Esophagus squamous epithelium (tissue), 4 donors: ENCODE measurements at regions not wholly inside any gene's neighbourhood (a gene's known extent, or its start where the extent isn't known, plus 50 kb on each side); places are given as distances from the start of the nearest gene placed in this dataset.

Experiments
- CTCF ChIP-seq, 6 experiments: fragments of 450-650 bp in 4 of 6; fragments of 200-600 bp in 2 of 6; sonication (generic) in 2 of 6; IDR thresholded peaks; one replicate each; pipeline ENCODE4 v1.5.1; 2016 to 2019; ENCODE audit warnings: antibody characterized with exemption in 6 of 6, mild to moderate bottlenecking in 4 of 6, moderate library complexity in 4 of 6
- POLR2A ChIP-seq, 4 donors: fragments of 450-650 bp; IDR thresholded peaks; one replicate each; pipeline ENCODE4 v1.6.1; 2017; ENCODE audit warnings: antibody characterized with exemption in 4 of 4, mild to moderate bottlenecking in 4 of 4, moderate library complexity in 3 of 4

DNA sequence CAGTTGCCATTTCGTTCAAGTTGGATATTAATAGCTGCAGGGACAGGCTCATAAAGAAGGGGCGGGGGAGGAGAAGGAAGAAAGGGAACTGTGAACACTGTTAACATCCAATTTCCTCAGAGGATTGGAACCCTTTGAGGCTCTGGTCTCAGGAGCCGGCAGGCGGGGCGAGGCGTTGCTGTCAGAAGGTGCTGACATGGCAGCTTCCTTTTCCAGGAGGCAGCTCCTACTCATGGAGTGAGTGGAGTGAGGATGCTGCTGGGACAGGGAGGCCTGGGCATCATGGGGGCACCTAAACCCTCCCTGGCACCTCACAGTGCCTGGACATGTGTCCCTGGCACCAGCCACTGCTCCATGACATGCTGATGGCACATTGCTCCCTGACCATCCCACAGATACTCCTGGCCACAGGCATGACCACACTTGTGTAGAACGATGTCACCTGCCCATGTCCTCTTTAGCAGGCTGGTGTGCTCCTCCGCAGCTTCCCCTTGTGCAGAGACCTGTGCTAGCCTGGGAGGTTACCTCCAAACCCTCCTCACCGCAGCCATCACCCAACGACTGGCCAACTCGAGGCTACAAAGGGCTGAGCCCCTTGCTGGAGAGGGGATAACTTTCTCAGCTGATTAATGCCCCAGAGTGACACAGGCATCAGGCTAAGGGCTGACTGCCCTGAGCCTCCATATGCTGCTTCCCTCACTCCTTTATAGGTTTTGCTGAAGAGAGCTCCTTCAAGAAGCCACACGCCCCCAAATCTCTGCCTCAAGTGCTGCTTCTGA lies 79.6 kb upstream of the NECTIN1 start:
- TF ChIP-seq CTCF (IDR thresholded peaks at IDR 0.05) (no peak), POLR2A (IDR thresholded peaks at IDR 0.05) (no peak)
